Endothelial cell of umbilical vein (primary cell): ENCODE measurements at regions not wholly inside any gene's neighbourhood (a gene's known extent, or its start where the extent isn't known, plus 50 kb on each side); places are given as distances from the start of the nearest gene placed in this dataset.

Experiments
- BruUV-seq: library from RNA; stranded (reverse); fragments of 400-500 nt; replicated peaks from 2 replicates; lab custom pipeline; 2021; lab: Mats Ljungman, UMichigan
- CTCF ChIA-PET: fragments of 300-600, 350-600 bp; sonication (Branson Sonifier 250); formaldehyde crosslinking; loops from one replicate; lab custom pipeline; 2021; ENCODE audit warnings: antibody characterized with exemption, inconsistent platforms; lab: Charles Lee
- POLR2A ChIA-PET: fragments of 300-600, 350-600 bp; sonication (Branson Sonifier 250); formaldehyde crosslinking; loops from one replicate; lab custom pipeline; 2021; ENCODE audit warnings: antibody characterized with exemption, inconsistent platforms; lab: Charles Lee
- DNase-seq: peaks from one replicate; pipeline ENCODE4 v3.0.0-alpha.2; 2011; ENCODE audit warnings: low read depth, low spot score
- FAIRE-seq: peaks from 2 replicates; lab custom pipeline; 2011; peaks lifted over from hg19 to GRCh38; lab: Jason Lieb, UNC
- H2AFZ ChIP-seq: 2 replicates; pipeline ENCODE4 v1.6.0; 2012; ENCODE audit warnings: low read depth, low read length, control low read depth, inconsistent platforms
- H3K27ac ChIP-seq: 2 replicates; pipeline ENCODE4 v1.5.1; 2011; ENCODE audit warnings: low read depth, mild to moderate bottlenecking, control low read depth, low read length, moderate library complexity; ENCODE audit not compliant: insufficient read depth
- H3K27me3 ChIP-seq, 2 experiments: 2 replicates each; pipeline versions ENCODE4 v1.6.0 to v1.6.1; 2011; ENCODE audit warnings: low read length in 2 of 2, mixed read lengths in 1 of 2; ENCODE audit not compliant: control insufficient read depth in 2 of 2, insufficient read depth in 2 of 2
- H3K36me3 ChIP-seq, 2 experiments: 2 replicates in 1 of 2; 3 replicates in 1 of 2; pipeline ENCODE4 v1.5.1; 2011; ENCODE audit warnings: low read length in 2 of 2, mild to moderate bottlenecking in 1 of 2, moderate library complexity in 1 of 2; ENCODE audit not compliant: control insufficient read depth in 2 of 2, insufficient read depth in 2 of 2; ENCODE audit errors: extremely low read depth in 1 of 2
- H3K4me1 ChIP-seq: 3 replicates; pipeline ENCODE4 v1.5.1; 2011; ENCODE audit warnings: mild to moderate bottlenecking, low read length; ENCODE audit not compliant: control insufficient read depth, insufficient read depth; ENCODE audit errors: extremely low read depth
- H3K4me2 ChIP-seq: 2 replicates; pipeline ENCODE4 v1.6.1; 2011; ENCODE audit warnings: low read length, control low read depth, mixed read lengths; ENCODE audit not compliant: insufficient read depth
- H3K4me3 ChIP-seq, 3 experiments: fragments of 200-600 bp in 1 of 3; sonication (generic), shearing (Covaris generic) in 1 of 3; replicated peaks in 1 of 3; 2 replicates each; pipeline ENCODE4 v1.5.1; 2011 to 2016; ENCODE audit warnings: control low read depth in 3 of 3, low read length in 3 of 3, mild to moderate bottlenecking in 2 of 3, inconsistent platforms in 1 of 3, low read depth in 1 of 3, moderate library complexity in 1 of 3; ENCODE audit not compliant: insufficient read depth in 1 of 3
- H3K79me2 ChIP-seq: 2 replicates; pipeline ENCODE4 v1.6.0; 2012; ENCODE audit warnings: low read length, inconsistent platforms; ENCODE audit not compliant: control insufficient read depth, insufficient read depth
- H3K9ac ChIP-seq: replicated peaks from 2 replicates; pipeline ENCODE3; 2011; ENCODE audit warnings: low read length, control low read depth; ENCODE audit not compliant: insufficient read depth; ENCODE audit errors: extremely low read depth
- H3K9me1 ChIP-seq: replicated peaks from 3 replicates; pipeline ENCODE4 v1.6.0; 2011; ENCODE audit warnings: mild to moderate bottlenecking, low read length; ENCODE audit not compliant: control insufficient read depth, insufficient read depth; ENCODE audit errors: extremely low read depth
- H3K9me3 ChIP-seq: replicated peaks from 2 replicates; pipeline ENCODE4 v1.5.1; 2012; ENCODE audit warnings: low read length, inconsistent platforms; ENCODE audit not compliant: control insufficient read depth, insufficient read depth
- H4K20me1 ChIP-seq: replicated peaks from 2 replicates; pipeline ENCODE3; 2011; ENCODE audit warnings: mild to moderate bottlenecking, low read length; ENCODE audit not compliant: control insufficient read depth, insufficient read depth; ENCODE audit errors: extremely low read depth
- EZH2 ChIP-seq: IDR thresholded peaks from 2 replicates; pipeline ENCODE4 v1.6.1; 2012; ENCODE audit warnings: borderline replicate concordance, low read depth, mild to moderate bottlenecking, moderate library complexity, low read length, inconsistent platforms; ENCODE audit not compliant: severe bottlenecking
- GATA2 ChIP-seq: IDR thresholded peaks from 2 replicates; pipeline ENCODE4 v1.7.0; 2011; ENCODE audit warnings: low read depth, mild to moderate bottlenecking, moderate library complexity, mixed read lengths, low read length; ENCODE audit not compliant: insufficient read length, insufficient read depth
- JUN ChIP-seq: IDR thresholded peaks from 2 replicates; pipeline ENCODE4 v1.6.1; 2011; ENCODE audit warnings: borderline replicate concordance, low read depth; ENCODE audit not compliant: insufficient read length, insufficient read depth
- MYC ChIP-seq: IDR thresholded peaks from one replicate; pipeline ENCODE4 v1.6.1; 2011; ENCODE audit warnings: mild to moderate bottlenecking, low read depth, low read length
- POLR2A ChIP-seq: IDR thresholded peaks from 2 replicates; pipeline ENCODE4 v1.6.1; 2012; ENCODE audit warnings: low read depth, mild to moderate bottlenecking, control low read depth, low read length
- POLR2AphosphoS5 ChIP-seq: IDR thresholded peaks from 2 replicates; pipeline ENCODE4 v1.6.1; 2012; ENCODE audit warnings: low read depth, mild to moderate bottlenecking, control low read depth, low read length, moderate library complexity; ENCODE audit not compliant: insufficient read depth
- dilution Hi-C: fragments of 300-500 bp; cut with MboI; formaldehyde crosslinking; loops from one replicate; pipeline ENCODE4 v1.15.0; 2019; ENCODE audit warnings: low sequenced_read_pairs; ENCODE audit not compliant: extremely low pct_ligation_motif_present
- intact Hi-C: fragments of 100-400 bp; cut with micrococcal nuclease; formaldehyde crosslinking; loops from one replicate; pipeline ENCODE4 v1.10.0; 2022
- TF ChIP-seq, protein P1 (sequence below), 2 donors: IDR thresholded peaks; 1 replicate in 1 of 2; 2 replicates in 1 of 2; pipeline ENCODE4 v1.5.1; 2011; ENCODE audit warnings: low read length in 2 of 2, mild to moderate bottlenecking in 2 of 2, moderate library complexity in 2 of 2, control low read depth in 1 of 2, inconsistent platforms in 1 of 2, low read depth in 1 of 2; ENCODE audit not compliant: insufficient read depth in 1 of 2; ENCODE audit errors: extremely low read depth in 1 of 2

DNA sequence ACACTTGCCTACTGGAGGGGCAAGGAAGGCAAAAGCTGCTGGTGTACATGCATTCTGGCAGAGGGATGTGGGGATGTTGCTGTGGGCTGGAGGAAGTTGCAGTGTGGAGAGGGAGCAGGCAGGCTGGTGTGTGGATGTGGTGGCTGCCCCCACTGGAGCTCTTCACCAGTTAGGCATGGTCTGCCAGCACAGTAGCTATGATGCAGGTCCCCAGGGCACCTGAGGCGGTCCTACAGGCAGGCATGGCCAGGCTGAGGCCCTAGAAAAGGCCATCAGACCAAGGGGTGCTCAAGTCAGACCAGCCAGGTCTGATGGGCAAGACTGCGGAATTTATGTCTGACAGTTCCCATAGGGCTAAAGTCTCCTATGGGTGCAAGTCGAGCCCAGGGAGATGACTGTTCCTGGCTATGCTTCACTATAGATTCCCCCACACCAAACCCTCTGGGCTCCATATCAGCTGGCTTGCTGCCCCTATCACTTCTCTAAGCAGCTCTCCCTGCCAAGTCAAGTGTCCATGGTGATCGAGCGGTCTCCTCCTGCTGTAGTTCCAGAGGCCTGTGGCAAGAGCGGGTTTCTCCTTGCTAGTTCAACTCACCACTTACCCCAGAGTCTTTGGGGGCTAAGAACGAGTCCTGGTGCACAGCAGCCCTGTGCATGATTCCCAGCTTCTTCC is 473.1 kb downstream of the TDRD3 start:
- Histone ChIP-seq H3K36me3 (no peaks in the 10 kb centered on the region), H4K20me1 (no peaks in the 10 kb centered on the region), H3K9me3 (no peaks in the 10 kb centered on the region), H3K79me2 (no peaks in the 10 kb centered on the region), H3K9me1 (no peaks in the 10 kb centered on the region), H3K4me1 (no peaks in the 10 kb centered on the region), H2AFZ (no peak overlapping the region), H3K9ac (no peak overlapping the region), H3K4me2 (no peak overlapping the region), H3K27ac (no peak overlapping the region), H3K27me3 (no peaks in the 10 kb centered on the region), H3K4me3 (no peak overlapping the region)
- CTCF ChIA-PET, result no interaction called here
- FAIRE-seq (no peak), DNase-seq (no peak)
- dilution Hi-C loops (no loop called here), intact Hi-C loops (no loop called here)
- TF ChIP-seq JUN, result no peak
- TF ChIP-seq, protein P1, sequence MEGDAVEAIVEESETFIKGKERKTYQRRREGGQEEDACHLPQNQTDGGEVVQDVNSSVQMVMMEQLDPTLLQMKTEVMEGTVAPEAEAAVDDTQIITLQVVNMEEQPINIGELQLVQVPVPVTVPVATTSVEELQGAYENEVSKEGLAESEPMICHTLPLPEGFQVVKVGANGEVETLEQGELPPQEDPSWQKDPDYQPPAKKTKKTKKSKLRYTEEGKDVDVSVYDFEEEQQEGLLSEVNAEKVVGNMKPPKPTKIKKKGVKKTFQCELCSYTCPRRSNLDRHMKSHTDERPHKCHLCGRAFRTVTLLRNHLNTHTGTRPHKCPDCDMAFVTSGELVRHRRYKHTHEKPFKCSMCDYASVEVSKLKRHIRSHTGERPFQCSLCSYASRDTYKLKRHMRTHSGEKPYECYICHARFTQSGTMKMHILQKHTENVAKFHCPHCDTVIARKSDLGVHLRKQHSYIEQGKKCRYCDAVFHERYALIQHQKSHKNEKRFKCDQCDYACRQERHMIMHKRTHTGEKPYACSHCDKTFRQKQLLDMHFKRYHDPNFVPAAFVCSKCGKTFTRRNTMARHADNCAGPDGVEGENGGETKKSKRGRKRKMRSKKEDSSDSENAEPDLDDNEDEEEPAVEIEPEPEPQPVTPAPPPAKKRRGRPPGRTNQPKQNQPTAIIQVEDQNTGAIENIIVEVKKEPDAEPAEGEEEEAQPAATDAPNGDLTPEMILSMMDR (IDR thresholded peaks at IDR 0.05; ENCODE audit: extremely low read depth in 1 of 2, insufficient read depth in 1 of 2, low read depth in 1 of 2, low read length in 2 of 2), result no peak
- TF ChIP-seq MYC, result no peak
- no peak for TF ChIP-seq GATA2
- no peak for TF ChIP-seq POLR2AphosphoS5
- no peak for TF ChIP-seq POLR2A
- TF ChIP-seq EZH2, result no peak
- POLR2A ChIA-PET, result no interaction called here
- no TSS peak for BruUV-seq
